ENCODE measurements at regions not wholly inside any gene's neighbourhood (a gene's known extent, or its start where the extent isn't known, plus 50 kb on each side); places are given as distances from the start of the nearest gene placed in this dataset.

GRCh38 chr4:187504974-187505797, 490.4 kb upstream of the ZFP42 start:
- CTCF ChIA-PET (ENCODE audit: low intra/inter-chr PET ratio, low total read pairs) = no interaction called here
- no peak overlapping the region for H3K4me3 ChIP-seq (replicated peaks in 1 of 3; ENCODE audit: insufficient read depth in 1 of 3, low read depth in 2 of 3, low read length in 3 of 3)

More at GRCh38 chr4:187504974-187505797, 490.4 kb upstream of the ZFP42 start:
- H3K36me3 ChIP-seq (replicated peaks in 1 of 2; ENCODE audit: control insufficient read depth in 1 of 2, insufficient read depth in 2 of 2, low read length in 2 of 2) = no peaks in the 10 kb centered on the region
- H3K4me2 ChIP-seq (ENCODE audit: low read depth, low read length) = no peak overlapping the region
- no peak for ATAC-seq
- H3K27me3 ChIP-seq (ENCODE audit: control insufficient read depth in 1 of 2, insufficient read depth in 2 of 2, low read length in 2 of 2) = peaks cover 0 to 7% of the 10 kb centered on the region in 2 experiments; a peak in 1 of 5 replicates
- no peak for TF ChIP-seq RBM39 (IDR thresholded peaks at IDR 0.05; ENCODE audit: low read depth, low read length, poor library complexity, severe bottlenecking)
- no peak for TF ChIP-seq TOE1 (CRISPR knock-in tag; IDR thresholded peaks at IDR 0.05)
- no peak for TF ChIP-seq ZBTB14 (CRISPR knock-in tag; IDR thresholded peaks at IDR 0.05)
- no peak for TF ChIP-seq MED8 (CRISPR knock-in tag; IDR thresholded peaks at IDR 0.05; ENCODE audit: insufficient replicate concordance)
- TF ChIP-seq ZNF639 (CRISPR knock-in tag; conservative IDR thresholded peaks at IDR 0.05) = no peak
- TF ChIP-seq IRX3 (CRISPR knock-in tag; IDR thresholded peaks at IDR 0.05; ENCODE audit: borderline replicate concordance, low read depth) = no peak
- TF ChIP-seq REL (CRISPR knock-in tag; conservative IDR thresholded peaks at IDR 0.05) = no peak
- TF ChIP-seq PHF5A (CRISPR knock-in tag; IDR thresholded peaks at IDR 0.05; ENCODE audit: low read depth, unreplicated experiment) = no peak
- no peak for TF ChIP-seq GATAD1 (CRISPR knock-in tag; IDR thresholded peaks at IDR 0.05)
- TF ChIP-seq ASH2L (IDR thresholded peaks at IDR 0.05; ENCODE audit: insufficient read length, low read depth, low read length) = no peak
- no peak for TF ChIP-seq ZNF280D (CRISPR knock-in tag; IDR thresholded peaks at IDR 0.05)
- TF ChIP-seq SATB2 (CRISPR knock-in tag; IDR thresholded peaks at IDR 0.05) = no peak
- TF ChIP-seq ZNF766 (CRISPR knock-in tag; IDR thresholded peaks at IDR 0.05; ENCODE audit: borderline replicate concordance) = no peak
- TF ChIP-seq DPF2 (CRISPR knock-in tag; IDR thresholded peaks at IDR 0.05; ENCODE audit: borderline replicate concordance, low read depth) = no peak
- no peak for TF ChIP-seq ZNF777 (CRISPR knock-in tag; IDR thresholded peaks at IDR 0.05)
- no peak overlapping the region for H2AFZ ChIP-seq (ENCODE audit: low read length)
- no peak overlapping the region for H3K9ac ChIP-seq (ENCODE audit: insufficient read depth, low read depth, low read length)
- WGBS (ENCODE audit: low lambda C conversion rate) = 61% methylated on average over 35 of the region's 55 CpGs
- no peaks in the 10 kb centered on the region for H3K4me1 ChIP-seq (ENCODE audit: insufficient read depth, low read length)
- FAIRE-seq = no peak
- no peaks in the 10 kb centered on the region for H3K79me2 ChIP-seq (ENCODE audit: insufficient read depth, low read length)
- no peak overlapping the region for H3K27ac ChIP-seq (ENCODE audit: extremely low read length, insufficient read depth, low read length)
- in situ Hi-C loops (cut with HindIII; ENCODE audit: extremely low pct_ligation_motif_present, low pct_unique_long_range_greater_than_20kb) (no loop called here), intact Hi-C loops (cut with micrococcal nuclease; ENCODE audit: unreplicated experiment) (loop anchor here (5.0 kb wide), 1 partner anchor 1178 kb away; no protein-coding TSS in a partner anchor)
- no peaks in the 10 kb centered on the region for H3K9me3 ChIP-seq (ENCODE audit: low read length)
- BruUV-seq (replicated peaks) = no TSS peak
- no peak for DNase-seq (ENCODE audit: low spot score)
- H4K20me1 ChIP-seq (ENCODE audit: insufficient read depth, low read length) = no peaks in the 10 kb centered on the region
- POLR2A ChIA-PET = no interaction called here
